ENCODE measurements at regions not wholly inside any gene's neighbourhood (a gene's known extent, or its start where the extent isn't known, plus 50 kb on each side); places are given as distances from the start of the nearest gene placed in this dataset.

DNA sequence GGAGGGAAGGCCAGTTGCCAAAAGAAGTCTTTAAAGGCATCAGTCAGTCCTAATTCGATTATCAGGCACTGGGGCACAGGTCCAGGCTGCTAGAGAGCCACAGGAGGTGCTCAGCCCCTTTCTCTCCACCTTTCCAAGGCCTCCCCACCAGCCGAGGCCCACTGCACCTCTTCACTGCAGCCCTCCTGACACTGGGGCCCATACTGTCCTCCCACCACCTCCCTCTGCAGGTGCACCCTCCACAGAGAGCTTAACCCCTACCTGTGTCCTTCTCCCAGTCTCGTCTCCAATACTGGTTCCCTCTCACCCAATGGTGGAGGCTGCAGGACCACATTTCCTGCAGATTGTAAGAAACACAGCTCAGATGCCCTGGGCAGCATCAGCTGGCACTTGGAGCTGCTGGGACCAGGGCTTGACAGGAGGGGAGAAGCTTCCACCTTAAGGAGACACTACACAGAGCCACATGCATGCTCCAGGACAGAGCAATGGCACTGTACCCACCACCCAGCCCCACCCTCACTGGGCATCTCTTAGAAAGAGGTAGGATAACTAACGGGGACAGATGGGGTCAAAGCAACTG lies 81.6 kb upstream of the PRR20G start:
- no peak for DNase-seq

GRCh38 chr3:127368186-127369032 lies 80.6 kb upstream of the PRR20G start:
- DNase-seq: no peak

DNA sequence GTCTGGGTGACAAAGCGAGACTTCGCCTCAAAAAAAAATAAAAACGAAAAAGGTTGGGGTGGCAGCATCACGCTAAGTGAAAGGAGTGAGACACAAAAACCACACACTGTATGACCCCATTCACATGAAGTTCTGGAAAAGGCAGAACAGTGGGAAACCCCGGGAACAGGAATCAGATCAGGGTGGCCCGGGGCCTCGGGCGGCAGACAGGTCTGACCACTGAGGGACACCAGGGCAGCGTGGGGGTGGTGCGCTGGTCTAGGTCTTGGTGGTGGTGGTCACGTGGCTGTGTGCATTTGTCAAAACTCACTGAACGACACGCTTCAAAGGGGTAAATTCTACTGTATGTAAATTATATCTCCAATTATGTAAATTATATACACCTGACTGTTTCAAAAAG lies 79.7 kb upstream of the PRR20G start:
- no peak for DNase-seq

GRCh38 chr3:127366383-127366782 lies 78.5 kb upstream of the PRR20G start:
- DNase-seq: no peak

GRCh38 chr3:127365163-127365798 lies 77.4 kb upstream of the PRR20G start:
- DNase-seq: no peak

DNA sequence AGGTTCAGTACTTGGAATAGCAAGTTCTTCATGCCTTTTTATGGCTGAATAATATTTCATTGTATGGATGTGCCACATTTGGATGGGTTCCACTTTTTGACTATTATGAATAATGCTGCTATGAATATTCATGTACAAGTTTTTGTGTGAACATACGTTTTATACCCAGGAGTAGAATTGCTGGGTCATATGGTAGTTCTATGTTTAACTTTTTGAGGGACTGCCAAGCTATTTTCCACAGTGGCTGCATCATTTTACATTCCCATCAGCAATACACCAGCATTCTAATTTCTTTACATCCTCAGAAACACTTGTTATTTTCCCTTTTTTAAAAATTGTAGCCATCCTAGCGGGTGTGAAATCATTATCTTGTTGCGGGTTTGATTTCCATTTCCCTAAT lies 76.0 kb upstream of the PRR20G start:
- no peak for DNase-seq

- DNase-seq: no peak
These were observed 75.3 kb upstream of the PRR20G start for GRCh38 chr3:127363171-127363570.

DNA sequence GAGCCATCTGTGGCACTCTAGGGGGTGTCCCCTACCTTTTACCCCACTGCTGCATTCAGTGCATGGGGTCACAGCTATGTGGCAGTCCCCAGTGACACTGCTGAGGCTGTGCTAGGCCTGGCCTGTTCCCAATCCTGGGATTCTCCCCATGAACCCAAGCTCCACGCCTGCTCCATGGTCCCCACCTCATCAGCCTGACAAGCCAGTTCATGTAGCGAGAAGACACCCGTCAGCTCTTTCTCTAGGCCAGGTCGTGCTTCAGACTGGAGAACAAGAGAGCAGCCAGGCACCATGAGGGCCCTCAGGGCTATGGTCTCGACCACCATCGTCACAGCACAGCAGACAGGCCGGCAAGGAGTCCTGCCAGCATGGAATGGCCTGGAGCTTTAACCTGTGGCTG lies 72.8 kb upstream of the PRR20G start:
- DNase-seq: no peak

DNA sequence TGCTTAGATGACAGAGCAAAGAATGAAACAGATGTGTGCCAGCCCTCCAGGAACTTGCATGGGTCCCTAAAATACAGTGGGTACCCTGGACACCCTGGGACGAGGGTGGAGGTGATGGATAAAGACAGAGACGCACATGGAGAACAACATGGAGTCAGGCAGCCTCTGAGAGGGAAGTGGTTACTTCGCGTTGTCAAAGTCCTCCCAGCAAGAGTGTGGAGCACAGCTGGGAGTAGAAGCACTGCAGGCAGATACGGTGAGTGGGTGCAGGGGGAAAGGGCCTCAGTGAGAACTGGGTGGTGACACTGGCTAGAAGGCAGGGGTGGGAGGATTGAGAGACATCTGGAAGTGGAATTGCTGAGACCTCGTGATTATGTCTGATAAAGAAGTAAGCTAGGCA lies 70.8 kb upstream of the PRR20G start:
- DNase-seq: no peak

DNA sequence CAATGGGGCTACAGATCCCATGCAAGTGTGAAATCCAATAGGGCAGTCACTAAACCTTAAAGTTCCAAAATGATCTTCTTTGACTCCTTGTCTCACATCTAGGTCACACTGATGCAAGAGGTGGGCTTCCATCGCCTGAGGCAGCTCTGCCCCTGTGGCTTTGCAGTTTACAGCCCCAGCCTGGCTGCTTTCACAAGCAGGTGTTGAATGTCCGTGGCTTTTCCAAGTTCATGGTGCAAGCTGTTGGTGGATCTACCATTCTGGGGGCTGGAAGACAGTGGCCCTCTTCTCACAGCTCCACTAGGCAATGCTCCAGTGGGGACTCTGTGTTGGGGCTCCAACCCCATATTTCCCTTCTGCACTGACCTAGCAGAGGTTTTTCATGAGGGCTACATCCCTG lies 68.5 kb upstream of the PRR20G start:
- DNase-seq: no peak

DNA sequence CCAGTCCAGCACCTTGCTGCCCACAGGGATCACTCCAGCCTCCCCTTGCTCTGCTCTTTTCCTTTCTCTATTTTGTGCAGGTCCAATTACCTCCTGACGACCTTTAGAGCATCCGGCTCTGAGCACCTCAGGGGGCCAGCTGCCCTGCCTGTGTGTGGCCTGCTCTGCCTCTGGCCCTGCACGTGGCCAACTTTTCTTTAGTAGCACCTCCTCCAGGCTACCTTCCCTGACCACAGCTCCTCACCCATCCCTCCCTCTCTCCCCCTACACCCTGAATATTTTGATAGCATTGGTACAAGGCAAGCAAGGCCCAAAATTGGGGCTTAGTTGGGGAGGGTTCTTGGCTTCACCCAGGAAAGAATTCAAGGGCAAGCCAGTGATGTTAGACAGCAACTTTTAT lies 66.9 kb upstream of the PRR20G start:
- no peak for DNase-seq

DNA sequence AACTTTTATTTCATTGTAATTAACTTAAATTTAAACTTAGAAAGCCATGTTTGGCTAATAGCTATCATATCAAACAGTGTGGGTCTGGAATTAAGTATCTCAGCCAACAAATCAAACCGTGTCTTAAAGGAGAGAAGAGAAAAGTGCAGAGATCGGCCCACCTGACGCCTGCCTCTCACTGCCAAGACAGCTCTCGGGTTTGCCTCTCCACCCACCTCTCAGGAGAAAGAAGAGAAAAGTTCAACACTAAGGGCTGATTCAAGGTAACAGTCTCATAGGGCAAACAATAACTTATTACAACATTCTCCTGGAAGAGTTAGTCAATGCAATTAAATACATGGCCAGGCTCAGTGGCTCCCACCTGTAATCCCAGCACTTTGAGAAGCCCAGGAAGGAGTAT lies 64.8 kb upstream of the PRR20G start:
- DNase-seq: no peak

DNA sequence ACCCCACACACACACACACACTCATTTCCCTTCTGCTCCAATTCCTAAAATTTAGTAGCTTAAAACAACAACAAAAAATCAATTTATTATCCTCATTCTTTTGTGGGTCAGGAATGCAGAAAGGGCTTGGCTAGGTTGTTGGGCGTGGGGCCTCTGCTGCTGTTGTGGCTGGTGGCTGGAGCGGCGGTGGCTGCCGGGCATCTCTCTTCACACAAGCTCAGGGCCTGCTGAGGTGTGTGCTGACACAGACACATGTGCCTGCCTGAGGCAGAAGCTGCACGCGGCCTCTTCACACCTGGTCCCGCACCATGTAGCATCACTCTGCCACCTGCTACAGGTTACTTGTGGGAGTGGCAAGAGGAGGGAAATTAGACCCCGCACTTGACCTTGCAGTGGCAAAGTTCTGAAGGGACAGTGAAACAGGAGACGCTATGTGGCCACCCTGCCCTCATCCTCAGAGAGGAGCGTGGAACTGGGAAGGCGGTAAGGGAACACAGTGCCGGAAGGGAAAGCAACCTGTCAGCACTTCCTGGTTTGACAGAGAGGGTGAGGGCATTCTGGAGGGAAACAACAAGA lies 64.0 kb upstream of the PRR20G start:
- DNase-seq: no peak

GRCh38 chr3:127351321-127351720 lies 63.5 kb upstream of the PRR20G start:
- no peak for DNase-seq

DNA sequence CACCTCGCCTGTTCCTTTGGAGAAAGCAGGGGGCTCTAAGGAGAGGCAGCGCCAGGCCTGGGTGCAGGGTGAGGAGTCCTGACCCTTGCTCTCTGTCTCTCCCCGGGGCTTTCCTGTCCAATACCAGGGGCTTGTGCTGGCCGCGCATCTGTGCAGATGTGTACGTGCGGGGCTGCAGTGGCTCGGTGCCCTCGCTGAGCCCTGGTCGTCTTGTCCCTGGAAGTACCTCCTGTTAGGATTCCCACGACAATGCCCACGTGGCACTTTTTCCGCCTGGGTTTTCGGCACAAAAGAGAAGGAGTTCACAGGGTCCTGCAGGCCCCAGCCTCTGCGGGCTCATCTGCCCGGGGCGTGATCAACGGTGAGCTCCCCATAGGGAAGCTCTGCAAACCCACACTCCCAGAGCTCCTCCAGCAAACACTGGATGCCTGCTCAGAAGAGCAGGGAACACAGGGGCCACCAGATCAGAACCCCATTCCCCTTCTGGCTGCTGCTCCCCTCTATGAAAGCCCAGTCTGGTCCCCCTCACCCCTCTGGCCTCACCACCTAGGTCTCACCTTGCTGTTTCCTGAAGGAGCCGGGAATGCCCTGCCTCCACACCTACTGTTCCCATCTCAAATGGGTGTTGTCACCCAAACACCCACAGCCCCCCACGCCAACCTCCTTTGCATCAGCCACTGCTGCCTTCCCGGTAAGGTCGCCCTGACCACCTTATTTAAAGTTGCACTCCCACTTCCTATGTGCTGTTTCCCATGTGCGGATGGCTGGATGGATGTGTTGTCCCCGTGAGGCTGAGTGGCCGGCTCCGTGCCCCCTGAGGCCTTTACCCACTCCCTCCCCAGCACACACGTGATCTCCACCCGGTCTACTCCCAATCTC lies 62.6 kb upstream of the PRR20G start:
- DNase-seq: no peak

GRCh38 chr3:127349501-127350171 lies 61.8 kb upstream of the PRR20G start:
- no peak for DNase-seq

DNA sequence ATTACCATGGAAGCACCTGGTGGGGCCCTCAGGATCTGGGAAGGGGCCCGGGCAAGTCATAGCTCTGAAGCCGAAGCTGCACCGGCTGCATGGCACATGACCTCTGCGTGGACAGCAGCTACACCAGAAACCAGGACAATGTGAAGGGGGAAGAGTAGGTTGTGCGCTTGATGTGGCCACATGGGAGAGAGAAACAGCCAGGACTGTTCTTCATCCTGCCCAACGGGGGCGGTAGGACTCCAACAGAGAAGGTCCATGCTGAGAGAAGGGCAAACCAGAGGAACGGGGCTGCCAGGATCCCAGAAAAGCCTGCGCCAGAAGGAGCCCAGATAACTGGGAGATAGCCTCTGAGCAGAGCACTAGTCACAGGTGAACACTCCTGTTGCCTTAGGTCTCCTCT lies 54.9 kb upstream of the PRR20G start:
- no peak for DNase-seq

GRCh38 chr3:127339928-127340861 lies 52.3 kb upstream of the PRR20G start:
- DNase-seq: no peak

DNA sequence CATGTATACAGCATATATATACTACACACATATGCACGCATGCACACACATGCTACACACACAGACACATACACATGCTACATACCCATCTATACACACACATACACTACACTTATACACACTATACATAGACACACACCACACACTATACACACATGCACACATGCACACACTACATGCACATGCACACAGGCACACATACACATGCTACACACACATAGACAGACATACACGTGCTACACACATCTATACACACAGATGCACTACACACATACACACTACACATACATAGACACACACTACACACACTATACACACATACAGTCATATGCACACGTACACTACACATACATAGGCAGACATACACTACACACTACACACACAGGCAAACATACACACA lies 51.2 kb upstream of the PRR20G start:
- DNase-seq: no peak

- no peak for DNase-seq
These were observed 50.2 kb upstream of the PRR20G start for GRCh38 chr3:127337911-127338531.
